GM21529 (cell line): ENCODE measurements at regions not wholly inside any gene's neighbourhood (a gene's known extent, or its start where the extent isn't known, plus 50 kb on each side); places are given as distances from the start of the nearest gene placed in this dataset.
A peak's percentile ranks its signal among the peaks of the same experiment; 100 is the strongest.

Experiments
- ATAC-seq: cut with Tn5 transposase; IDR thresholded peaks from one replicate; pipeline ENCODE4 v1.9.1; 2021; ENCODE audit not compliant: unreplicated experiment

GRCh38 chr3:143901105-143901504, 52.8 kb upstream of the SLC9A9 start:
- no peak for ATAC-seq

- ATAC-seq: no peak
Observed at GRCh38 chr3:143902210-143902609, 53.9 kb upstream of the SLC9A9 start.

- ATAC-seq: no peak
Observed at GRCh38 chr3:143910756-143911155, 60.9 kb upstream of the DIPK2A start.

GRCh38 chr3:143914257-143914656, 57.4 kb upstream of the DIPK2A start:
- ATAC-seq: no peak

GRCh38 chr3:143918848-143919247, 52.8 kb upstream of the DIPK2A start:
- no peak for ATAC-seq

GRCh38 chr3:143921176-143921575, 50.4 kb upstream of the DIPK2A start:
- ATAC-seq: peak; percentile 39
